ENCODE measurements at regions not wholly inside any gene's neighbourhood (a gene's known extent, or its start where the extent isn't known, plus 50 kb on each side); places are given as distances from the start of the nearest gene placed in this dataset.

- Histone ChIP-seq H3K27me3 (ENCODE audit: insufficient read depth, low read length) (no peaks in the 10 kb centered on the region), H2AFZ (ENCODE audit: low read length) (no peak overlapping the region), H3K79me1 (ENCODE audit: insufficient read depth, low read depth, low read length, poor library complexity, severe bottlenecking) (no peaks in the 10 kb centered on the region), H4K20me1 (ENCODE audit: control insufficient read depth, insufficient read depth, insufficient read length) (no peaks in the 10 kb centered on the region), H2BK120ac (ENCODE audit: low read depth, low read length, poor library complexity, severe bottlenecking) (no peak overlapping the region), H3K18ac (ENCODE audit: insufficient read length, low read depth, low read length) (no peak overlapping the region), H3K56ac (ENCODE audit: insufficient read length, low read depth, low read length) (no peak overlapping the region), H3K4me1 (ENCODE audit: insufficient read depth, low read length) (no peaks in the 10 kb centered on the region), H4K5ac (ENCODE audit: insufficient read length, low read depth, low read length) (no peak overlapping the region), H2BK15ac (ENCODE audit: low read depth, low read length) (no peak overlapping the region), H3K23me2 (ENCODE audit: insufficient read length, low read depth, low read length, poor library complexity, severe bottlenecking) (no peaks in the 10 kb centered on the region), H2BK5ac (ENCODE audit: insufficient read length, low read length) (no peak overlapping the region), H3T11ph (ENCODE audit: low read length) (no peak overlapping the region), H3K9ac (ENCODE audit: extremely low read depth, insufficient read length, low read length) (no peak overlapping the region), H3K23ac (ENCODE audit: insufficient read length, low read depth, low read length) (no peak overlapping the region), H3K14ac (ENCODE audit: insufficient read depth, low read length) (no peak overlapping the region), H3K79me2 (ENCODE audit: insufficient read depth, low read length) (no peaks in the 10 kb centered on the region), H4K91ac (ENCODE audit: insufficient read length, low read depth, low read length) (no peak overlapping the region), H3K4ac (ENCODE audit: low read depth, low read length) (no peak overlapping the region), H2AK5ac (ENCODE audit: insufficient read length, low read length) (no peak overlapping the region), H3K4me2 (ENCODE audit: insufficient read depth, insufficient read length, low read length) (no peak overlapping the region), H3K27ac (ENCODE audit: insufficient read length, low read depth, low read length) (no peak overlapping the region), H2BK20ac (ENCODE audit: low read depth, low read length, poor library complexity, severe bottlenecking) (no peak overlapping the region), H3K9me3 (ENCODE audit: control insufficient read depth, low read depth, low read length) (no peaks in the 10 kb centered on the region), H2BK12ac (ENCODE audit: insufficient read length, low read depth, low read length) (no peak overlapping the region), H4K8ac (replicated peaks; ENCODE audit: insufficient read length, low read depth, low read length) (no peak overlapping the region)
- TF ChIP-seq CTCF (conservative IDR thresholded peaks at IDR 0.05): no peak
- no peaks in the 10 kb centered on the region for H3K9me3 Mint-ChIP-seq
- no peak overlapping the region for H3K27ac Mint-ChIP-seq
- H3K4me3 Mint-ChIP-seq: no peak overlapping the region
- no peaks in the 10 kb centered on the region for H3K36me3 Mint-ChIP-seq (ENCODE audit: insufficient read depth in 1 of 3, low read depth in 3 of 3)
- H3K4me1 Mint-ChIP-seq: no peaks in the 10 kb centered on the region
- no peak for DNase-seq
- WGBS (ENCODE audit: extremely low coverage, insufficient read length, low lambda C conversion rate): no CpG with 5 or more reads among the region's 3 CpGs
- H3K27me3 Mint-ChIP-seq (ENCODE audit: low read depth): no peaks in the 10 kb centered on the region
These were observed 331.7 kb upstream of the ADGRL3 start for GRCh38 chr4:60868232-60868960.

Measured in H9 (cell line).